ENCODE measurements at regions not wholly inside any gene's neighbourhood (a gene's known extent, or its start where the extent isn't known, plus 50 kb on each side); places are given as distances from the start of the nearest gene placed in this dataset.

- TF ChIP-seq, protein P1, sequence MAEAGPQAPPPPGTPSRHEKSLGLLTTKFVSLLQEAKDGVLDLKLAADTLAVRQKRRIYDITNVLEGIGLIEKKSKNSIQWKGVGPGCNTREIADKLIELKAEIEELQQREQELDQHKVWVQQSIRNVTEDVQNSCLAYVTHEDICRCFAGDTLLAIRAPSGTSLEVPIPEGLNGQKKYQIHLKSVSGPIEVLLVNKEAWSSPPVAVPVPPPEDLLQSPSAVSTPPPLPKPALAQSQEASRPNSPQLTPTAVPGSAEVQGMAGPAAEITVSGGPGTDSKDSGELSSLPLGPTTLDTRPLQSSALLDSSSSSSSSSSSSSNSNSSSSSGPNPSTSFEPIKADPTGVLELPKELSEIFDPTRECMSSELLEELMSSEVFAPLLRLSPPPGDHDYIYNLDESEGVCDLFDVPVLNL (CRISPR knock-in tag; IDR thresholded peaks at IDR 0.05; ENCODE audit: low read depth), result no peak
- TF ChIP-seq, protein P2, sequence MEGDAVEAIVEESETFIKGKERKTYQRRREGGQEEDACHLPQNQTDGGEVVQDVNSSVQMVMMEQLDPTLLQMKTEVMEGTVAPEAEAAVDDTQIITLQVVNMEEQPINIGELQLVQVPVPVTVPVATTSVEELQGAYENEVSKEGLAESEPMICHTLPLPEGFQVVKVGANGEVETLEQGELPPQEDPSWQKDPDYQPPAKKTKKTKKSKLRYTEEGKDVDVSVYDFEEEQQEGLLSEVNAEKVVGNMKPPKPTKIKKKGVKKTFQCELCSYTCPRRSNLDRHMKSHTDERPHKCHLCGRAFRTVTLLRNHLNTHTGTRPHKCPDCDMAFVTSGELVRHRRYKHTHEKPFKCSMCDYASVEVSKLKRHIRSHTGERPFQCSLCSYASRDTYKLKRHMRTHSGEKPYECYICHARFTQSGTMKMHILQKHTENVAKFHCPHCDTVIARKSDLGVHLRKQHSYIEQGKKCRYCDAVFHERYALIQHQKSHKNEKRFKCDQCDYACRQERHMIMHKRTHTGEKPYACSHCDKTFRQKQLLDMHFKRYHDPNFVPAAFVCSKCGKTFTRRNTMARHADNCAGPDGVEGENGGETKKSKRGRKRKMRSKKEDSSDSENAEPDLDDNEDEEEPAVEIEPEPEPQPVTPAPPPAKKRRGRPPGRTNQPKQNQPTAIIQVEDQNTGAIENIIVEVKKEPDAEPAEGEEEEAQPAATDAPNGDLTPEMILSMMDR (IDR thresholded peaks at IDR 0.05 in 2 of 3, conservative IDR thresholded peaks at IDR 0.05 in 1 of 3; ENCODE audit: insufficient read depth in 2 of 3, low read depth in 1 of 3, low read length in 3 of 3), result no peak
- TF ChIP-seq NR3C1 (CRISPR knock-in tag; IDR thresholded peaks at IDR 0.05) (no peak), ETV5 (CRISPR knock-in tag; IDR thresholded peaks at IDR 0.05; ENCODE audit: low read depth) (no peak), ELF4 (CRISPR knock-in tag; IDR thresholded peaks at IDR 0.05) (no peak), KHSRP (IDR thresholded peaks at IDR 0.05) (no peak), NCOA6 (IDR thresholded peaks at IDR 0.05) (no peak), ZBTB11 (CRISPR knock-in tag; IDR thresholded peaks at IDR 0.05) (no peak)
These were observed 158.9 kb downstream of the TANC2 start for GRCh38 chr17:63124958-63125357.
